VCaP (cell line): ENCODE measurements at regions not wholly inside any gene's neighbourhood (a gene's known extent, or its start where the extent isn't known, plus 50 kb on each side); places are given as distances from the start of the nearest gene placed in this dataset.
A peak's percentile ranks its signal among the peaks of the same experiment; 100 is the strongest.

Experiments used
- H3K27ac ChIP-seq: fragments of 450-650 bp; 2 replicates; pipeline ENCODE4 v1.5.1; 2017
- CTCF ChIP-seq: fragments of 450-650 bp; conservative IDR thresholded peaks from 2 replicates; pipeline ENCODE4 v1.5.1; 2017; ENCODE audit warnings: mild to moderate bottlenecking, moderate library complexity

GRCh38 chr19:30137747-30138146, 195.7 kb downstream of the URI1 start:
- no peak for TF ChIP-seq CTCF
- no peak overlapping the region for H3K27ac ChIP-seq

- TF ChIP-seq CTCF: no peak
- peak overlapping the region; percentile 74 for H3K27ac ChIP-seq
Measured at GRCh38 chr19:30144242-30144758, 202.3 kb downstream of the URI1 start.

- TF ChIP-seq CTCF: no peak
- H3K27ac ChIP-seq: peak overlapping the region; percentile 74
Measured at GRCh38 chr19:30144802-30145201, 202.8 kb downstream of the URI1 start.

- TF ChIP-seq CTCF: no peak
- peak overlapping the region; percentile 74; the same call in 1 of the 2 replicates for H3K27ac ChIP-seq
Measured at GRCh38 chr19:30145467-30145866, 203.4 kb downstream of the URI1 start.

- no peak overlapping the region for H3K27ac ChIP-seq
- TF ChIP-seq CTCF: no peak
Measured at GRCh38 chr19:30146346-30146745, 204.3 kb downstream of the URI1 start.

GRCh38 chr19:30148039-30148790, 206.2 kb downstream of the URI1 start:
- TF ChIP-seq CTCF: no peak
- H3K27ac ChIP-seq: no peak overlapping the region

GRCh38 chr19:30148803-30149202, 206.8 kb downstream of the URI1 start:
- no peak for TF ChIP-seq CTCF
- H3K27ac ChIP-seq: no peak overlapping the region
